KBM-7 (cell line): ENCODE measurements at regions not wholly inside any gene's neighbourhood (a gene's known extent, or its start where the extent isn't known, plus 50 kb on each side); places are given as distances from the start of the nearest gene placed in this dataset.
"Not testable (repeated sequence)": the region's sequence is repeated elsewhere in the genome, so short reads cannot be mapped to it uniquely, and the experiment has no call there.

Experiments used
- DNase-seq: peaks from one replicate; pipeline ENCODE4 v3.0.0-alpha.2; 2015
- in situ Hi-C: fragments of 300-500 bp; cut with MboI; formaldehyde crosslinking; loops from 2 replicates; pipeline ENCODE4 v1.14.3; 2020; ENCODE audit warnings: low sequenced_read_pairs, low pct_unique_long_range_greater_than_20kb, mixed read lengths

DNA sequence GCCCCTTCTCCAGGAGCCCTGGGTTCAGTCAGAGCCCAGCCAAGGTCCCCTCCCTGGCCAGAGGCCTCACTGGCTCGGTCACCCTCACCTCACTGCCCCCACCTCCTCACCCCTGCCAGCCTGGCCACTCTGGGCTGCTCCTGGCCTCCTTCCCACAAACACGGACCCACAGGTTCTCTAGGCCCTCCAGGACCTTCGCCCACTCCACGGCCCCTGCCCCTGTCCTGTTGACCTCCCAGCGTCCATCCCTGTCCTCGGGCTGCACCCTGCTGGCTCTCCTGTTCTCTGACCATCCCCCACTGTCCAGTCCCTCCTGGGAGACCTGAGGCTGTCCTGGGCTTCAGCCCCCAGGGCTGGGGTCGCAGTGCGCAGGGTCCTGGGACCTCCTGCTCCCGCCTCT, 173.3 kb downstream of the TMEM121 start:
- in situ Hi-C loops, DNase-seq: not testable (repeated sequence)

- in situ Hi-C loops, DNase-seq: not testable (repeated sequence)
Observed at GRCh38 chr14:105700146-105700545, 173.8 kb downstream of the TMEM121 start.

GRCh38 chr14:105700622-105701288, 174.4 kb downstream of the TMEM121 start:
- in situ Hi-C loops, result no loop called here
- no peak for DNase-seq

- in situ Hi-C loops, result no loop called here
Observed at GRCh38 chr14:105701456-105702274, 175.3 kb downstream of the TMEM121 start.

DNA sequence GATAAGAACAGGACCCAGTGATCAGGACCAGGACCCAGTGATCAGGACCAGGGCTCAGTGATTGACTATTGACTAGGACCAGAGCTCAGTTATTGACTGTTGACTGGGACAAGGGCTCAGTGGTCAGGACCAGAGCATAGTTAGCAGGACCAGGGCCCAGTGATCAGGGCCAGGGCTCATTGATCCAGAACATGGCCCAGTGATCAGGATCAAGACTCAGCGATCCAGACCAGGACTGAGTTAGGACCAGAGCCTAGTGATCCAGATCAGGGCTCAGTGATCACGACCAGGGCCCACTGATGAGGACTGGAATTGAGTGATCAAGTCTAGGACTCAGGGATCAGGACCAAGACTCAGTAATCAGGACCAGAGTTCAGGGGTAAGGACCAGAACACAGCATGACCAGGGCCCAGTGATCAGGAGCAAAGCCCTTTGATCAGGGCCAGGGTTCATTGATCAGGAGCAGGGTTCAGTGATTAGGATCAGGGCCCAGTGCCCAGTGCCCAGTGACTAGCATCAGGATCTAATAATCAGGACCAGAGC, 176.0 kb downstream of the TMEM121 start:
- DNase-seq, result no peak
- in situ Hi-C loops, result no loop called here

More at GRCh38 chr14:105701456-105702274, 175.3 kb downstream of the TMEM121 start:
- no peak for DNase-seq

DNA sequence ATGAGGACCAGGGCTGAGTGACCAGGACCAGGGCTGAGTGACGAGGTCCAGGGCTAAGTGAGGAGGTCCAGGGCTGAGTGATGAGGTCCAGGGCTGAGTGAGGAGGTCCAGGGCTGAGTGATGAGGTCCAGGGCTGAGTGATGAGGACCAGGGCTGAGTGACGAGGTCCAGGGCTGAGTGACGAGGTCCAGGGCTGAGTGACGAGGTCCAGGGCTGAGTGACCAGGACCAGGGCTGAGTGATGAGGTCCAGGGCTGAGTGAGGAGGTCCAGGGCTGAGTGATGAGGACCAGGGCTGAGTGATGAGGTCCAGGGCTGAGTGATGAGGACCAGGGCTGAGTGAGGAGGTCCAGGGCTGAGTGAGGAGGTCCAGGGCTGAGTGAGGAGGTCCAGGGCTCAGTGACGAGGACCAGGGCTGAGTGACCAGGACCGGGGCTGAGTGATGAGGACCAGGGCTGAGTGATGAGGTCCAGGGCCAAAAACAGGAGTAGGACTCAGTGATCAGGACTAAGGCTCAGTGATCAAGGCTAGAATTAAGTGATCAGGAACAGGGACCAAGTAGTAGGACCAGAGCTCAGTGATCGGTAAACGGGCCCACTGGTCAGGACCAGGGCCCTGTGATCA, 176.8 kb downstream of the TMEM121 start:
- in situ Hi-C loops, result not testable (repeated sequence)

DNA sequence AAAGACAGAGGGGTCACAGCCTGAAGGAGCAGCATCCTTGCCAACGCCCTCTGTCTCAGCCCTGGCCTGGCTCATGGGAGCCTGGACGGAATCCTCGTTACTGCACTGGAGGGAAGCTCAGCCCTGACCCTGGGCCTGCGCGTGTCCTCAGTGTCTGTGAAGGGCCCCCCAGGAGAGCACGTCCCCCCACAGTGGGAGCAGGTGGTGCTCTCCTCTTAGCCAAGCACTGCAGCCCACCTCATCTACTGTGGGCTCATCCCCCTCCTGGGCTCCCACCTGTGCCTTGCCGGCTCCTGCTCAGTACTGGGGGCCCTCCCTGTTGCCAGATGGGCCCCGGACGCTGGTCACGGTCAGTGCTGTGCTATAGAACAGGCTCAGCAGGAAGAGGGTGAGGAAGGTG, 177.7 kb downstream of the TMEM121 start:
- DNase-seq, in situ Hi-C loops: not testable (repeated sequence)

More for the DNA sequence above, 176.8 kb downstream of the TMEM121 start:
- not testable (repeated sequence) for DNase-seq

DNA sequence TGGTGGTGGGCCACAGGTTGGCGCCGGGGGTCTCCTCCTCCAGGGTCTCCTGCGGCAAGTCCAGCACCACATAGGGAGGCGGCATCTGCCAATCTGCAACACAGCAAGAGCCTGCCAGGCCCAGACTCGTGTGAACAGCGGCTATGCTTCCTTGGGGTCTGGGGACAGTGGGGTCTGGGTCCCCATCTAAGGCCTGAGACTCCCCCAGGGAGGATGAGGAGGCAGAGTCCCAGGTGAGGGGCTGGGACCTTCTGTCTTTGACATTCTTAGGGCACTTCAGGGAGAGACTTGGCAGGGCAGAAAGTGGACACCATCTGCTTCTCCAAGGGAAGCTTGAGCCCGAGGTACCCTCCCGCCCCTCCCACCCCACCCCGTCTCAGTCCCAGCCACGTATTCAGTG, 178.1 kb downstream of the TMEM121 start:
- in situ Hi-C loops, DNase-seq: not testable (repeated sequence)

DNA sequence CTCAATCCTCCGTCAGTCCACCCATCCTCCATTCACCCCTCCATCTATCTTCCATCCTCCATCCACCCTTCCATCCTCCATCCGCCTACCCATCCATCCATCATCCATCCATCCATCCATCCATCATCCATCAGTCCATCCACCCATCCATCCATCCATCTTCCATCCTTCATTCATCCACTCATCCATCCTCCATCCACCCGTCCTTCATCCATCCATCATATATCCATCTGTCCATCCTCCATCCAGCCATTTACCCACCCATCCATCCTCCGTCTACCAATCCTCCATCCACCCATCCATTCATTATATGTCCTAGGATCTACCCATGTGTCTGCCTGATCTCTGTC, 179.1 kb downstream of the TMEM121 start:
- DNase-seq, in situ Hi-C loops: not testable (repeated sequence)

DNA sequence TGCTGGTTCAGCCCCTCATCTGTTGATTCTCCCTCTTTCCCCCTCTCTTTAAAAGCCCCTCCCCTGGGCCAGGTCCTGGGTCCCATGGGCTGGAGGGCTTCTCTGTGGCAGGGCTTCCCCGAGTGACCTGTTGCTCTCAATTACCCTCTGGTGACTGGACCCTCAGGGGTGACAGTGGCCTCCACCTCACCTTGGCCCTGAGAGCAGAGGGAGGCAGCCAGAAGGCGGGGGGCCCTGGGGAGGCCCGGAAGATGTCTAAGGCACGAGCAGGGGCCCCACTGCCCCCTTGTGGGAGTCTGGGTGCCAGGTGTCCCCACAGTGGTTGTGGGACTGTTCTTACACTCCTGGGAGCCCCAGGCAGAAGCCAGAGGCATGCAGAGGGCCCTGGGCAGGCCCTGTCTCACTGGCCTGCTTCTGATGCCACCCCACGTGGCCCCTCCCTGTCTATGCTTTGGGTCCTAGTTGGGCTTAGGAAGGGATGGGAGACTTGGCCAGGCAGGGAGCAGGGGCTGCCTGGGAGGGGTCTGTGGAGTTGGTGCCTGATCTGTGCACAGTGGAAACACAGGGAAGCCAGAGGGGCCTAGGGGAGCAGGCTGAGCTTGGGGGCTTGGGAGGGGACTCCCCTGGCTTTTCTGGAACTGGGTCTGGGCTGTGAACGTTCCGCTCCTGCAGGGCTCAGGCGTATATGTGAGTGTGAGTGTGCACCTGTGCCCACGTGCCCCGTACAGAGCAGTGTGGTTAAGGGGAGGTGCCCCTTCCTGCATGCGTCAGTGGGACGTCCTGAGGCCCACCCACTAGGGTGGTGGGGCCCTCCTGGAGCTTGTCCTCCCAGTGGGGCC, 179.7 kb downstream of the TMEM121 start:
- in situ Hi-C loops, DNase-seq: not testable (repeated sequence)

DNA sequence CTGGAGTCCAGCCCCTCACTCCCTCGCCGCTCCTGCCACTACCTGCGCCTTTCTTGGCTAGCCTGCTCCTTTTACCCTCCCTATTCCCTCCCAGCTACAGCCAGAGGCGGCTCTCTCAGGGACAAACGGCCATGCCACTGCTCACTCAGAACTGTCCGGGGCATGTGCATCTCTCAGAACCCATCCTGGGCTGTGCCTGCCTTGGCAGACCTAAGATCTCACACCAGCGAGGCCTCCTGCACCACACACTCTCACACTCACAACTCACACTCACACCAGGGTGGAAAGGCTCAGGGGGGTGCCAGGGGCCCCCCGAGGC, 180.3 kb downstream of the TMEM121 start:
- DNase-seq, in situ Hi-C loops: not testable (repeated sequence)

DNA sequence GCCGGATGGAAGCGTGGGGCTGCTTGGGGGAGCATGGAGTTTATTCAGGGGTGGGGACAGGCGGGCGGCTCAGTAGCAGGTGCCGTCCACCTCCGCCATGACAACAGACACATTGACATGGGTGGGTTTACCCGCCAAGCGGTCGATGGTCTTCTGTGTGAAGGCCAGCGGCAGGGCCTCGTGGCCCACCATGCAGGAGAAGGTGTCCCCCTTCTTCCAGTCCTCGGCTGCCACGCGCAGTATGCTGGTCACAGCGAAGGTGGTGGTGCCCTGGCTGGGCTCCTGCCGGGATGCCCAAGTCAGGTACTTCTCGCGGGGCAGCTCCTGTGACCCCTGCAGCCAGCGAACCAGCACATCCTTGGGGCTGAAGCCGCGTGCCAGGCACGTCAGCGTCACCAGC, 180.7 kb downstream of the TMEM121 start:
- DNase-seq, in situ Hi-C loops: not testable (repeated sequence)

DNA sequence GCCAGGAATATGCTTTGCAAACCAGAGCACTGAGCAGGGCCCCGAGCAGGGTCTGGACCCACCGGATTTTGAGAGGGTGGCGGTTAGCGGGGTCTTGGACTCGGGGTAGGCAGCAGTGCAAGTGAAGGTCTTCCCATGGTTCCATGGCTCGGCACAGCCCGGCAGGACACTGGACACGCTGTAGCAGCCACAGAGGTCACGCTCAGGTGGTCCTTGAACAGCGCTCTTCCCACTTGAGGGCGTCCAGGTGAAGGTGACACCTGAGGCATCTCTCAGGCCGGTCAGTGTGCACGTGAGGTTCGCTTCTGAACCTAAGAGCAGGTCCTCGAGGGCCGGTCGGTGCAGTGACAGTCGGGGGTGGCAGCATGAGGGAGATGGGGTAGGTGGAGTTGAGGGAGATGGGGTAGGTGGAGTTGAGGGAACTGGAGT, 181.4 kb downstream of the TMEM121 start:
- in situ Hi-C loops, result not testable (repeated sequence)

GRCh38 chr14:105708251-105709134, 182.1 kb downstream of the TMEM121 start:
- in situ Hi-C loops, result not testable (repeated sequence)

More for the DNA sequence above, 181.4 kb downstream of the TMEM121 start:
- not testable (repeated sequence) for DNase-seq

GRCh38 chr14:105709281-105710118, 183.1 kb downstream of the TMEM121 start:
- no peak for DNase-seq
- in situ Hi-C loops, result no loop called here

More at GRCh38 chr14:105708251-105709134, 182.1 kb downstream of the TMEM121 start:
- DNase-seq, result not testable (repeated sequence)

GRCh38 chr14:105710119-105711043, 184.0 kb downstream of the TMEM121 start:
- DNase-seq, result no peak
- in situ Hi-C loops, result no loop called here
